ENCODE measurements at regions not wholly inside any gene's neighbourhood (a gene's known extent, or its start where the extent isn't known, plus 50 kb on each side); places are given as distances from the start of the nearest gene placed in this dataset.

DNA sequence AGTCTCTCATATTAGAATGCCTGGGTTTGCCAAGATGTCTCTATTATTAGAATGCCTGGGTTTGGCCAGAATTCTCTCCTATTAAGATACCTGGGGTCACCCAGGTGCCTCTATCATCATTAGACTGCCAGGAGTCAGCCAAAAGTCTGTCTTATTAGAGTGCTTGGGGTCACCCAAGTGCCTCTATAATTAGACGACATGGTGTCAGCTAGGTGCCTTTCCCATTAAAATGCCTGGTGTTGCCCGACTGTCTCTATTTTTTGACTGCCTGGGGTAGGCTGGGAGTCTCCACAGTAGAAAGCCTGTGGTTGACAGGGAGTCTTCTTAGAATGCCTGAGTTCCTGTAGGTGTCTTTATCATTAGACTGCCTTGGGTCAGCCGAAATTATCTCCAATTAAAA lies 1536.6 kb downstream of the UQCRFS1 start:
- Histone ChIP-seq H3K36me3 (ENCODE audit: control insufficient read depth, insufficient read depth, low read length, severe bottlenecking) (no peaks in the 10 kb centered on the region), H3K9me3 (ENCODE audit: control insufficient read depth, low read length) (no peaks in the 10 kb centered on the region), H3K4me3 (ENCODE audit: low read length) (no peak overlapping the region), H3K9ac (ENCODE audit: low read length) (no peak overlapping the region), H3K27me3 (replicated peaks; ENCODE audit: control insufficient read depth, insufficient read depth, low read length) (no peaks in the 10 kb centered on the region), H3K4me1 (ENCODE audit: control insufficient read depth, insufficient read depth, low read length) (no peaks in the 10 kb centered on the region)
- DNase-seq (ENCODE audit: low read depth): no peak

DNA sequence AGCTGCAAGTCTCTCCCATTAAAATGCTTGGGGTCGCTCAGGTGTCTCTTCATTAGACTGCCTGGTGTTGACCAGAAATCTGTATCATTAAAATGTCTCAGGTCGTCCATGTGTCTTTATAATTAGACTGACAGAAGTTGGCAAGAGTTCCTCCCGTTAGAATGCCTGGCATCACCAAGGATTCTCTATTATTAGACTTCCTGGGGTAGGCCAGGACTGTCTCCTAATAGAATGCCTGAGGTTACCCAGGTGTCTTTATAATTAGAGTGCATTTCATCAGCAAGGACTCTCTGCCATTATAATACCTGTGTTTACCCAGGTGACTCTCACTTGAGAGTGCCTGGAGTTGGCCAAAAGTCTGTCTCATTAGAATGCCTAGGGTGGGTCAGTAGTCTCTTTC lies 1537.2 kb downstream of the UQCRFS1 start:
- DNase-seq (ENCODE audit: low read depth): no peak
- Histone ChIP-seq H3K4me1 (ENCODE audit: control insufficient read depth, insufficient read depth, low read length) (no peaks in the 10 kb centered on the region), H3K36me3 (ENCODE audit: control insufficient read depth, insufficient read depth, low read length, severe bottlenecking) (no peaks in the 10 kb centered on the region), H3K9ac (ENCODE audit: low read length) (no peak overlapping the region), H3K27me3 (replicated peaks; ENCODE audit: control insufficient read depth, insufficient read depth, low read length) (no peaks in the 10 kb centered on the region), H3K4me3 (ENCODE audit: low read length) (no peak overlapping the region), H3K9me3 (ENCODE audit: control insufficient read depth, low read length) (no peaks in the 10 kb centered on the region)

DNA sequence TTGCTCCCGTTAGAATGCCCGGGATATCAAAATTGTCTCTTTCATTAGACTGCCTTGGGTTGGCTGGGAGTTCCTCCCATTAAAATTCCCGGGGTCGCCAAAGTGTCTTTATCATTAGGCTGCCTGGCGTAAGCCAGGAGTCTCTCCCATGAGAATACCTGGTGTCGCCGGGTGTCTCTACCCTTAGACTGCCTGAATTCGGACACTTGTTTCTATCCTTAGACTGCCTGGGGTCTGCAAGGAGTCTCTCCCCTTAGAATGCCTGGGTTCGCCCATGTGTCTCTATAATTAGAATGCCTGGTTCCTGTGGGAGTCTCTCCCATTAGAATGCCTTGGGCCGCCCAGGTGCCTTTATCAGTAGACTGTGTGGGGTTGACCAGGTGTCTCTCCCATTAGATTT lies 1538.2 kb downstream of the UQCRFS1 start:
- H3K36me3 ChIP-seq (ENCODE audit: control insufficient read depth, insufficient read depth, low read length, severe bottlenecking): no peaks in the 10 kb centered on the region
- no peaks in the 10 kb centered on the region for H3K4me1 ChIP-seq (ENCODE audit: control insufficient read depth, insufficient read depth, low read length)
- no peak overlapping the region for H3K9ac ChIP-seq (ENCODE audit: low read length)
- H3K27me3 ChIP-seq (replicated peaks; ENCODE audit: control insufficient read depth, insufficient read depth, low read length): no peaks in the 10 kb centered on the region
- H3K4me3 ChIP-seq (ENCODE audit: low read length): no peak overlapping the region
- no peak for DNase-seq (ENCODE audit: low read depth)
- no peaks in the 10 kb centered on the region for H3K9me3 ChIP-seq (ENCODE audit: control insufficient read depth, low read length)

DNA sequence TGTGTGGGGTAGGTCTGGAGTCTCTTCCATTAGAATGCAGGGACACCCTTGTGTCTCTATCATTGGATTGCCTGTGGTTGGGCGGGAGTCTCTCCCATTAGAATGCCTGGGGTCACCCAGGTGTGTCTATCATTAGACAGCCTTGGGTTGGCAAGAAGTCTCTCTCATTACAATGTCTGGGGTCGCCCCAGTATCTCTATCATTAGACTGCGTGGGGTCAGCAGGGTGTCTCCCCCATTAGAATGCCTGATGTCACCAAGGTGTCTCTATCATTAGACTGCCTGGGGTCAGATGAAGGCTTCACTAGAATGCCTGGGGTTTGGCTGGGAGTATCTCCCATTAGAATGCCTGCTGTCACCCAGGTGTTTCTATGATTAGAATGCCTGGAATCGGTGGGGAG lies 1539.0 kb downstream of the UQCRFS1 start:
- no peaks in the 10 kb centered on the region for H3K4me1 ChIP-seq (ENCODE audit: control insufficient read depth, insufficient read depth, low read length)
- H3K36me3 ChIP-seq (ENCODE audit: control insufficient read depth, insufficient read depth, low read length, severe bottlenecking): no peaks in the 10 kb centered on the region
- no peak overlapping the region for H3K4me3 ChIP-seq (ENCODE audit: low read length)
- no peaks in the 10 kb centered on the region for H3K9me3 ChIP-seq (ENCODE audit: control insufficient read depth, low read length)
- DNase-seq (ENCODE audit: low read depth): no peak
- no peak overlapping the region for H3K9ac ChIP-seq (ENCODE audit: low read length)
- no peaks in the 10 kb centered on the region for H3K27me3 ChIP-seq (replicated peaks; ENCODE audit: control insufficient read depth, insufficient read depth, low read length)

DNA sequence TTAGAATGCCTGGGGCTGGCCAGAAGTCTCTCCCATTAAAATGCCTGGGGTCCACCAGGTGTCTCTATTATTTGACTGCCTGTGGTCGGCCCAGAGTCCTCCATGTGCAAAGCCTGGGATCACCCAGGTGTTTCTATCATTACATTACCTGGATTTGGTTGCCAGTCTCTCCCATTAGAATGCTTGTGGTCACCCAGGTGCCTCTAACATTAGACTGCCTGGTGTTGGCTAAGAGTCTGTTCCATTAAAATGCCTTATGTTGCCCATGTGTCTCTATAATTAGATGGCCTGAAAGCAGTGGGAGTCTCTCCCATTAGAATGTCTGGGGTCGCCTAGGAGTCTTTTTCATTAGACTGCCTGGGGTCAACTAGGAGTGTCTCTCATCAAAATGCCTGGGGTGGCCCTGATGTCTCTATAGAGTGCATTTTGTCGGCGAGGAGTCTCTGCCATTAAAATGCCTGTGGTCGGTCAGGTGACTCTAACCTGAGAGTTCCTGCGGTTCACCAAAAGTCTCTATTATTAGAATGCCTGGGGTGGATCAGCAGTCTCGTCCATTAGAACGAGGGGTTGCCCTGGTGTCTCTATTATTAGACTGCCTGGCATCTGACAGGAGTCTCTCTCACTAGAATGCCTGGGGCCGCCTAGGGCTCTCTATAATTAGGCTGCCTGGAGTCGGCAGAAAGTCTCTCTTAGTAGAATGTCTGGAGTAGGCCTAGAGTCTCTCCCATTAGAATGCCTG lies 1540.5 kb downstream of the UQCRFS1 start:
- Histone ChIP-seq H3K36me3 (ENCODE audit: control insufficient read depth, insufficient read depth, low read length, severe bottlenecking) (no peaks in the 10 kb centered on the region), H3K9ac (ENCODE audit: low read length) (no peak overlapping the region), H3K9me3 (ENCODE audit: control insufficient read depth, low read length) (peaks cover 8% of the 10 kb centered on the region), H3K4me3 (ENCODE audit: low read length) (no peak overlapping the region), H3K27me3 (replicated peaks; ENCODE audit: control insufficient read depth, insufficient read depth, low read length) (no peaks in the 10 kb centered on the region), H3K4me1 (ENCODE audit: control insufficient read depth, insufficient read depth, low read length) (no peaks in the 10 kb centered on the region)
- DNase-seq (ENCODE audit: low read depth): no peak

DNA sequence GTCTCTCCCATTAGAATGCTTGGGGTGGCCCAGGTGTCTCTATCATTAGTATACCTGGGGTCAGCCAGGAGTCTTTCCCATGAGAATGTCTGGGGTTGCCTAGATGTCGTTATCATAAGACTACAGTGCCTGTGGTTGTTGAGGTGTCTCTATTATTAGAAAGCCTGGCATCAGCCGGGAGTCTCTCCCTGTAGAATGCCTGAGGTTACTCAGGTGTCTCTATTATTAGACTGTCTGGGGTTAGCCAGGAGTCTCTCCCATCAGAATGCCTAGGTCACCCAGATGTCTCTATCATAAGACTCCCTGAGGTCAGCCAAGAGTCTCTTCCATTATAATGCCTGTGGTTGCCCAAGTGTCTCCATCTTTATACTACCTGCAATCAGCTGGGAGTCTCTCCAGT lies 1541.1 kb downstream of the UQCRFS1 start:
- H3K9me3 ChIP-seq (ENCODE audit: control insufficient read depth, low read length): peaks cover 8% of the 10 kb centered on the region
- H3K36me3 ChIP-seq (ENCODE audit: control insufficient read depth, insufficient read depth, low read length, severe bottlenecking): no peaks in the 10 kb centered on the region
- no peak for DNase-seq (ENCODE audit: low read depth)
- no peaks in the 10 kb centered on the region for H3K4me1 ChIP-seq (ENCODE audit: control insufficient read depth, insufficient read depth, low read length)
- no peak overlapping the region for H3K4me3 ChIP-seq (ENCODE audit: low read length)
- no peak overlapping the region for H3K9ac ChIP-seq (ENCODE audit: low read length)
- H3K27me3 ChIP-seq (replicated peaks; ENCODE audit: control insufficient read depth, insufficient read depth, low read length): no peaks in the 10 kb centered on the region

DNA sequence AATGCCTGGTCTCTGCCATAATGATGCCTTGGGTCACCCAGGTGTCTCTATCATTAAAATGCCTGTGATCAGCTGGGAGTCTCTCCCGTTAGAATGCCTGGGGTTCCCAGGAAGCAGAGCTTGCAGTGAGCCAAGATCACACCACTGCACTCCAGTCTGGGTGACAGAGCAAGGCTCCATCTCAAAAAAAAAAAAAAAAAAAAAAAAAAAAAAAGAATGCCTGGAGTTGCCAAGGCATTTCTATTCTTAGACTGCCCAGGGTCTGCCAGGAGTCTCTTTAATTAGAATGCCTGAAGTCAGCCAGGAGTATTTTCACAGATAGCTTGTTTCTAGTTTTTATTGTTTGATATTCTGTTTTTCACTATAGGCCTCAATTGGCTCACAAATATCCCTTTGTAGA lies 1552.5 kb downstream of the UQCRFS1 start:
- H3K27me3 ChIP-seq (replicated peaks; ENCODE audit: control insufficient read depth, insufficient read depth, low read length): no peaks in the 10 kb centered on the region
- peaks cover 43% of the 10 kb centered on the region for H3K9me3 ChIP-seq (ENCODE audit: control insufficient read depth, low read length)
- no peak for DNase-seq (ENCODE audit: low read depth)
- no peaks in the 10 kb centered on the region for H3K36me3 ChIP-seq (ENCODE audit: control insufficient read depth, insufficient read depth, low read length, severe bottlenecking)
- no peak overlapping the region for H3K9ac ChIP-seq (ENCODE audit: low read length)
- no peaks in the 10 kb centered on the region for H3K4me1 ChIP-seq (ENCODE audit: control insufficient read depth, insufficient read depth, low read length)
- H3K4me3 ChIP-seq (ENCODE audit: low read length): no peak overlapping the region

DNA sequence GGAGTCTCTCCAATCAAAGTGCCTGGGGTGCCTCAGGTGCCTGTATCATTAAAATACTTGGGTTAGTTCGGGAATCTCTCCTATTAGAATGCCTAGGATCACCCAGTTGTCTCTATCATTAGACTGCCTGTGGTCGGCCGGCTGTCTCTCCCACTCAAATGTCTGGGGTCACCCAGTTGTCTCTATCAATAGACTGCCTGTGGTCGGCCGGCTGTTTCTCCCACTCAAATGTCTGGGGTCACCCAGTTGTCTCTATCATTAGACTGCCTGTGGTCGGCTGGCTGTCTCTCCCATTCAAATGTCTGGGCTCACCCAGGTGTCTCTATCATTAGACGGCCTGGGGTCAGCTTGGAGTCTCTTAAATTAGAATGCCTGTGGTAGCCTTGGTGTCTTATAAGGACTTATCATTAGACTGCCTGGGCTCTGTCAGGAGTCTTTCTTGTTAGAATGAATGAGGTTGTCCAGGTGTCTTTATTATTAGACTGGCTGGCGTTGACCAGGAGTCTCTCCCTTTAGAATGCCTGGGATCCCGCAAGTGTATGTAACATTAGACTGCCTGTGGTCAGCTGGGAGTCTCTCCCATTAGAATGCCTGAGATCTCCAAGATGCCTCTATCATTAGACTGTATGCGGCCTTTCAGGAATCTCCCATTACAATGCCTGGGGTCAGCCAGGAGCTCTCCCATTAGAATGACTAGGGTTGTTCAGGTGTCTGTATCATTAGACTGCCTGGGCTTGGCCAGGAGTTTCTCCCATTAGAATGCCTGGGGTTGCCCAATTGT lies 1555.5 kb downstream of the UQCRFS1 start:
- H3K9me3 ChIP-seq (ENCODE audit: control insufficient read depth, low read length): peaks cover 20% of the 10 kb centered on the region
- no peak overlapping the region for H3K4me3 ChIP-seq (ENCODE audit: low read length)
- DNase-seq (ENCODE audit: low read depth): no peak
- no peak overlapping the region for H3K9ac ChIP-seq (ENCODE audit: low read length)
- no peaks in the 10 kb centered on the region for H3K27me3 ChIP-seq (replicated peaks; ENCODE audit: control insufficient read depth, insufficient read depth, low read length)
- H3K36me3 ChIP-seq (ENCODE audit: control insufficient read depth, insufficient read depth, low read length, severe bottlenecking): no peaks in the 10 kb centered on the region
- H3K4me1 ChIP-seq (ENCODE audit: control insufficient read depth, insufficient read depth, low read length): no peaks in the 10 kb centered on the region

DNA sequence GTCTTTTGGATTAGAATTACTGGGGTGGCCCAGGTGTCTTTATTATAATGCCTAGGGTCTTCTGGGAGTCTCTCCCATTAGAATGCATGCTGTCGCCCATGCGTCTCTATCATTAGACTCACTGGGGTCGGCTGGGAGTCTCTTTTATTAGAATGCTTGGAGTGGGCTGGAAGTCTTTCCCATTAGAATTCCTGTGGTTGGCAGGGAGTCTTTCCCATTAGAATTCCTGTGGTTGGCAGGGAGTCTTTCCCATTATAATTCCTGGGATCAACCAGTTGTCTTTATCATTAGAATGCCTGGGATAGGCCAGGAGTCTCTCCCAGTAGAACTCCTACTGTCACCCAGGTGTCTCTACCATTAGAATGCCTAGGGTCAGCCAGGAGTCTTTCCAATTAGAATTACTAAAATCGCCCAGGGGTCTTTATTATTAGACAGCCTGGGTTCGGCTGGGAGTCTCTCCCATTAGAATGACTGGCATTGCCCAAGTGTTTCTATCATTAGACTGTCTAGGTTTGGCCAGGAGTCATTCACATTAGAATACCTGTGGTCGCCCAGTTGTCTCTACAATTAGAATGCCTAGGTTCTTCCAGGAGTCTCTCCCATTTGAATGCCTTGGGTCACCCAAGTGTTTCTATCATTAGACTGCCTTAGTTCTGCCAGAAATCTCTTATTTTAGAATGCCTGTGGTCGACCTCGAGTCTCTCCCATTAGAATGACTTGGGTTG lies 1558.5 kb downstream of the UQCRFS1 start:
- H3K9me3 ChIP-seq (ENCODE audit: control insufficient read depth, low read length): peaks cover 6% of the 10 kb centered on the region
- no peak overlapping the region for H3K9ac ChIP-seq (ENCODE audit: low read length)
- no peak overlapping the region for H3K4me3 ChIP-seq (ENCODE audit: low read length)
- no peaks in the 10 kb centered on the region for H3K4me1 ChIP-seq (ENCODE audit: control insufficient read depth, insufficient read depth, low read length)
- H3K27me3 ChIP-seq (replicated peaks; ENCODE audit: control insufficient read depth, insufficient read depth, low read length): no peaks in the 10 kb centered on the region
- H3K36me3 ChIP-seq (ENCODE audit: control insufficient read depth, insufficient read depth, low read length, severe bottlenecking): no peaks in the 10 kb centered on the region
- DNase-seq (ENCODE audit: low read depth): no peak

DNA sequence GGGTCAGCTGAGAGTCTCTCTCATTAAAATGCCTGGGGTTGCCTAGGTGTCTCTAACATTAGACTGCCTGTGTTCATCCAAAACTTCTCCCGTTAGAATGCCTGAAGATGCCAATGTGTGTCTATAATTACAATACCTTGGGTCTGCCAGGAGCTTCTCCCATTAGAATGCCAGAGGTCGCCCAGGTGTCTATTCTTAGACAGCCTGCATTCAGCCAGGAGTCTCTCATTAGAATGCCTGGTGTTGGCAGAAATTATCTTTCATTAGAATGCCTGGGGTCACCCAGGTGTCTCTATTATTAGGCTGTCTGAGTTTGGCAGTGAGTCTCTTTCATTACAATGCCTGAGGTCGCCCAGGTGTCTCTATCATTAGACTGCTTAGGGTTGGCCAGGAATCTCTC lies 1560.2 kb downstream of the UQCRFS1 start:
- Histone ChIP-seq H3K9me3 (ENCODE audit: control insufficient read depth, low read length) (no peaks in the 10 kb centered on the region), H3K36me3 (ENCODE audit: control insufficient read depth, insufficient read depth, low read length, severe bottlenecking) (no peaks in the 10 kb centered on the region), H3K27me3 (replicated peaks; ENCODE audit: control insufficient read depth, insufficient read depth, low read length) (no peaks in the 10 kb centered on the region), H3K4me3 (ENCODE audit: low read length) (no peak overlapping the region), H3K9ac (ENCODE audit: low read length) (no peak overlapping the region), H3K4me1 (ENCODE audit: control insufficient read depth, insufficient read depth, low read length) (no peaks in the 10 kb centered on the region)
- DNase-seq (ENCODE audit: low read depth): no peak

DNA sequence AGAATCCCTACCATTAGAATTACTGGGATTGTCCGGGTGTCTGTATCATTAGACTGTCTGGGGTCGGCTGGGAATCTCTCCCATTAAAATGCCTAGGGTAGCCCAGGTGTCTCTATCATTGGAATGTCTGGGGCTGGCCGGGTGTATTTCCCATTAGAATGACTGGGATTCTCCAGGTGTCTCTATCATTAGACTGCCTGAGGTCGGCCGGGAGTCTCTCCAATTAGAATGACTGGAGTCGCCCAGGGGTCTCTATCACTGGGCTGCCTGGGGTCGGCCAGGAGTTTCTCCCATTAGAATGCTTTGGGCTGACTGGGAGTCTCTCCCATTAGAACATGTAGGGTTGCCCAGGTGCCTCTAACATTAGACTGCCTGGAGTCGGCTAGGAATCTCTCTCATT lies 1560.7 kb downstream of the UQCRFS1 start:
- no peak for DNase-seq (ENCODE audit: low read depth)
- no peaks in the 10 kb centered on the region for H3K9me3 ChIP-seq (ENCODE audit: control insufficient read depth, low read length)

More for the DNA sequence above, 1560.7 kb downstream of the UQCRFS1 start:
- no peaks in the 10 kb centered on the region for H3K36me3 ChIP-seq (ENCODE audit: control insufficient read depth, insufficient read depth, low read length, severe bottlenecking)
- H3K4me1 ChIP-seq (ENCODE audit: control insufficient read depth, insufficient read depth, low read length): no peaks in the 10 kb centered on the region
- H3K4me3 ChIP-seq (ENCODE audit: low read length): no peak overlapping the region
- no peaks in the 10 kb centered on the region for H3K27me3 ChIP-seq (replicated peaks; ENCODE audit: control insufficient read depth, insufficient read depth, low read length)
- no peak overlapping the region for H3K9ac ChIP-seq (ENCODE audit: low read length)

Data from adipocyte (in vitro differentiated cells).